GM12874 (cell line): ENCODE measurements at regions not wholly inside any gene's neighbourhood (a gene's known extent, or its start where the extent isn't known, plus 50 kb on each side); places are given as distances from the start of the nearest gene placed in this dataset.

Experiments
- CTCF ChIP-seq: IDR thresholded peaks from 2 replicates; pipeline ENCODE4 v1.5.1; 2011; ENCODE audit warnings: low read depth, mild to moderate bottlenecking, control low read depth, low read length, moderate library complexity; ENCODE audit not compliant: insufficient read depth

DNA sequence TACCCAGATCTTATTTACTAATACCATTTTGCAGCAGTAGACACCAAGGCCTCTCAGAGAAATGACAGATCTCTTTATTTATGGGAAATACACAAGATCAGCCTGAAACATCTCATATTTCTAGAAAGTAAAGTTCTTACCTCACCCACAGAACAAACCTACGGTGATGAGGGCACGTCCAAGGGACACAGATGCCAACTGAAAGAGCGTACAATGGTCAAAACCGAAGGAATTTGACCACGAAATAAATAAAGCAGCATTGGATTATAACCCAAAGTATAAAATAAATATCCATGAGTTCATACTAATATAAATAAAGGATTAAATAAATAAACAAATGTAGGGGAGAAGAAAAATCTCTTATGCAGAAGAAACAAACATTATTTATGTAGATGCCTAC is 747.0 kb downstream of the TNS3 start:
- no peak for TF ChIP-seq CTCF

DNA sequence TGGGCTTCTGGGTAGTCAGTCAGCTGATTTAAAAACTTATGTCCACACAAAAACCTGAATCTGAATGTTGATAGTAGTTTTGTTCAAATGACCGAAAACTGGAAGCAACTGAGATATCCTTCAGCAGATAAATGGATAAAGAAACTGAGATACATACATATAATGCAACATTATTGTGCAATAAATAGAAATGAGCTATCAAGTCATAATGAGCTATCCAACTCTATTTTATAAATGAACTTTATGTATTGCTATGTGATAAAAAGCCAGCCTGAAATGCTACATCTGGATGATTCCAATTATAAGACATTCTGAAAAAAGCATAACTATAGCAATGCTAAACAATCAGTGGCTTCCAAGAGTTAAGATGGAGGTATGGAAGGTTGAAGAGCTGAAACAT is 748.7 kb downstream of the TNS3 start:
- no peak for TF ChIP-seq CTCF

DNA sequence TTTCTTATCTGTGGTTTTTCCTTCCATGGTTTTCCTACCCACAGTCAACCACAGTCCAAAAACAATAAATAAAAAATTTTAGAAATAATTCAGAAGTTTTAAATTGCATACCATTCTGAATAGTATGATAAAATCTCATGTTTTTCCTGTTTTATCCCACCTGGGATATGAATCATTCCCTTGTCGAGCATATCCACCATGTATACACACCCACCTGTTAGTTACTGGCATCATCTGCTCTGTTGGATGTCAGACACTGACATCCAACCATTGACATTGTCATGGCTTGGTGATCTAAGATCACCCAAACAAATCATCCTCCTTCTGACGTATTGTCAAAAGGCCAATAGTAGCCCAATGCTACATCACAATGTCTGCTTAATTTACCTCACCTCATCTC is 749.8 kb downstream of the TNS3 start:
- TF ChIP-seq CTCF = no peak

DNA sequence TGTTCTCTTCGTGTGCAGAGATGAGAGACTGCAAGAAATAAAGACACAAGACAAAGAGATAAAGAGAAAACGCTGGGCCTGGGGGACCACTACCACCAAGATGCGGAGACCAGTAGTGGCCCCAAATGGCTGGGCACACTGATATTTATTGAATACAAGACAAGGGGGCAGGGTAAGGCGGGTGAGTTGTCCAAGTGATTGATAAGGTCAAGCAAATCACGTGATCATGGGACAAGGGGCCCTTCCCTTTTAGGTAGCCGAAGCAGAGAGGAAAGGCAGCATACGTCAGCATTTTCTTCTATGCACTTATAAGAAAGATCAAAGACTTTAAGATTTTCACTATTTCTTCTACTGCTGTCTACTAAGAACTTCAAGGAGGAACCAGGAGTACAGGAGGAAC is 762.1 kb downstream of the TNS3 start:
- no peak for TF ChIP-seq CTCF

- TF ChIP-seq CTCF = no peak
These were observed 767.2 kb downstream of the TNS3 start for GRCh38 chr7:46814516-46815250.

- TF ChIP-seq CTCF = no peak
These were observed 769.7 kb downstream of the TNS3 start for GRCh38 chr7:46812101-46812675.

GRCh38 chr7:46811529-46811928 is 770.4 kb downstream of the TNS3 start:
- TF ChIP-seq CTCF = no peak
